Right atrium auricular region (tissue), 2 donors: ENCODE measurements at regions not wholly inside any gene's neighbourhood (a gene's known extent, or its start where the extent isn't known, plus 50 kb on each side); places are given as distances from the start of the nearest gene placed in this dataset.
A peak's percentile ranks its signal among the peaks of the same experiment; 100 is the strongest.

Experiments used
- DNase-seq: peaks from one replicate; pipeline ENCODE4 v3.0.0-alpha.2; 2019; ENCODE audit warnings: low spot score
- H3K27ac ChIP-seq, 2 donors: fragments of 200-600 bp; sonication (generic); 1 replicate in 1 of 2; 2 replicates in 1 of 2; pipeline ENCODE4 v1.5.1; 2016 to 2019
- H3K27me3 ChIP-seq, 2 donors: fragments of 200-600 bp; sonication (generic); one replicate each; pipeline versions ENCODE4 v1.5.1 to v1.6.0; 2017 to 2019
- H3K36me3 ChIP-seq: fragments of 200-600 bp; sonication (generic); one replicate; pipeline ENCODE4 v1.5.1; 2016
- H3K4me1 ChIP-seq, 2 donors: fragments of 200-600 bp; sonication (generic); one replicate each; pipeline versions ENCODE4 v1.5.1 to v1.6.0; 2017 to 2019
- H3K4me3 ChIP-seq, 2 donors: fragments of 200-600 bp; sonication (generic); 1 replicate in 1 of 2; 2 replicates in 1 of 2; pipeline ENCODE4 v1.5.1; 2017 to 2019; ENCODE audit warnings: mild to moderate bottlenecking in 1 of 2, moderate library complexity in 1 of 2
- H3K9me3 ChIP-seq, 2 donors: fragments of 200-600 bp; sonication (generic); one replicate each; pipeline ENCODE4 v1.5.1; 2019
- CTCF ChIP-seq, 2 donors: fragments of 200-600 bp; sonication (generic); IDR thresholded peaks; one replicate each; pipeline ENCODE4 v1.5.1; 2019; ENCODE audit warnings: antibody characterized with exemption in 2 of 2

DNA sequence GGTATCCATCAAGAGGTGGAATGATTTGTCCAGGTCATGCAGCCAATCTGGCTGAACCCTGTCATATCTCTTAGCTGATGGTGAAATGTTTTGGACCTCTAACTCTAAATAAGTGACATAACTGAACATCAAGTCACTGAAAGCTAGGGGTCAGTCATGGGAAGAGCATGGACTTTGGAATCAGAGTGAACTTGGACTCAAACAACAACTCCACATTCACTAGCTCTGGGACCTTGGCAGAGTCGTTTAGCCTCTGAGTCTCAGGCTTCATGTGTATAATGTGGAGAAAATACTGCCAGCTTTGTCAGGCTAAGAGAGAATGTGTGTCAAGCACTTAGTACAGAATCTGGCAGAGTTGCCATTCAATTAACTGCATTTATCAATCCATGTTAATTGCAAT lies 557.8 kb upstream of the CFAP20DC start:
- Histone ChIP-seq H3K4me1 (peaks cover 0 to 24% of the 10 kb centered on the region in 2 donors), H3K27ac (no peak overlapping the region), H3K36me3 (no peaks in the 10 kb centered on the region), H3K4me3 (no peak overlapping the region), H3K27me3 (no peaks in the 10 kb centered on the region), H3K9me3 (no peaks in the 10 kb centered on the region)
- no peak for DNase-seq
- peak in 1 of 2 donors; percentile 40 for TF ChIP-seq CTCF (IDR thresholded peaks at IDR 0.05)

GRCh38 chr3:59606638-59607266 lies 556.9 kb upstream of the CFAP20DC start:
- Histone ChIP-seq H3K9me3 (no peaks in the 10 kb centered on the region), H3K4me3 (no peak overlapping the region), H3K27me3 (no peaks in the 10 kb centered on the region), H3K4me1 (peaks cover 0 to 24% of the 10 kb centered on the region in 2 donors), H3K36me3 (no peaks in the 10 kb centered on the region), H3K27ac (peak overlapping the region; percentile 7 to 21)
- DNase-seq: no peak
- no peak for TF ChIP-seq CTCF (IDR thresholded peaks at IDR 0.05)

DNA sequence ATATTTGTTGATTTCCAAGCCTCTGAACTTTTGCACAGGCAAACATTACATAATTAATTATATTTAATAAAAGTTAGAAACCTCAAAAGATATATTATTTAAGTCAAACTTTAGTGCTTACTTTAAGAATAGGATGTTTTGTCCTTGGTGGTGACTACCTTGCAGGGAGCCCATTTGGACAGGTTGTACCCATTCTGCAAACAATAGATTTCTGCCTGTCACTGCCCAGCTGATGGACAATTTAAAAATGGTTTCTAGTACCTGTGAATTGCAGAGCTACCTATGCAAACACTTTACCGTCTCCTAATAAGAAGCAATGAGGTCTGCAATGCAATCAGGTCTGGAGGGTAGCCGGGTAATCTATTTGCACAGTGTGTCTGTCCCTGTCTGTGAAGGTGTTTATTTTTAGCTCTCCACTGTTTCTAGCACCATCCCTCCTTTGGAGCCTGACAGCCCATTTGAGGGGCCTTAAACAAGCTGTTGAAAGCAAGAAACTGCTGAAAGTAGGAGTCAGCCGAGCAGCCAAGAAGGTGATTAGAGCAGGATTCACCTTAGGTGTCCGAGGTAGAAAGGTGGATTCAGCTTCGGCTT lies 556.2 kb upstream of the CFAP20DC start:
- H3K36me3 ChIP-seq: no peaks in the 10 kb centered on the region
- no peaks in the 10 kb centered on the region for H3K27me3 ChIP-seq
- H3K4me3 ChIP-seq: no peak overlapping the region
- no peaks in the 10 kb centered on the region for H3K9me3 ChIP-seq
- DNase-seq: no peak
- H3K27ac ChIP-seq: peak overlapping the region; percentile 7 to 21
- peaks cover 0 to 24% of the 10 kb centered on the region in 2 donors for H3K4me1 ChIP-seq
- no peak for TF ChIP-seq CTCF (IDR thresholded peaks at IDR 0.05)

- no peaks in the 10 kb centered on the region for H3K9me3 ChIP-seq
- no peak overlapping the region for H3K27ac ChIP-seq
- no peak overlapping the region for H3K4me3 ChIP-seq
- H3K4me1 ChIP-seq: peaks cover 0 to 24% of the 10 kb centered on the region in 2 donors
- no peaks in the 10 kb centered on the region for H3K27me3 ChIP-seq
- no peak for DNase-seq
- TF ChIP-seq CTCF (IDR thresholded peaks at IDR 0.05): no peak
- no peaks in the 10 kb centered on the region for H3K36me3 ChIP-seq
Observed at GRCh38 chr3:59605318-59605717, 555.5 kb upstream of the CFAP20DC start.

DNA sequence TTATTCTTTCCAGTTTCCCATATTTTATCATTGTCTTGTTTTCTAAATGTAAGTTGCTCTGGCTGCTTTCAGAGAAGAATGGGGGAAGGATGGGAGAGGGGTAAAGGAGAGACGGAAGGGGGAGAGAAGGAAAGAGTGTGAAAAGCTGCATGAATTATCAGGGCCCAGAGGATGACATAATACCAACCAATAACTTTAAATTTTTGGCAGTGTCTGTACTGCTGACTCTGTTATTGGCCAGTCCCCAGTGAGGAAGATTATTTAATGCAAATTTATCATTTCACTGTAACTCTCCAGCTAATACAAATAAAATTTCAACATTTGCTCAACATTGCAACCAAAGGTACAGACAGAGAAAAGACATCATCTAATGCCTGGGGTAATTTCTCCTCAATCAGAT lies 551.7 kb upstream of the CFAP20DC start:
- Histone ChIP-seq H3K4me1 (peaks cover 0 to 7% of the 10 kb centered on the region in 2 donors), H3K9me3 (no peaks in the 10 kb centered on the region), H3K27me3 (no peaks in the 10 kb centered on the region), H3K36me3 (no peaks in the 10 kb centered on the region), H3K4me3 (no peak overlapping the region), H3K27ac (no peak overlapping the region)
- no peak for DNase-seq
- TF ChIP-seq CTCF (IDR thresholded peaks at IDR 0.05): no peak

- Histone ChIP-seq H3K27me3 (no peaks in the 10 kb centered on the region), H3K9me3 (no peaks in the 10 kb centered on the region), H3K27ac (no peak overlapping the region), H3K4me3 (no peak overlapping the region), H3K36me3 (no peaks in the 10 kb centered on the region), H3K4me1 (no peaks in the 10 kb centered on the region)
- no peak for TF ChIP-seq CTCF (IDR thresholded peaks at IDR 0.05)
- no peak for DNase-seq
Observed at GRCh38 chr3:59600631-59601030, 550.8 kb upstream of the CFAP20DC start.
